ENCODE measurements at regions not wholly inside any gene's neighbourhood (a gene's known extent, or its start where the extent isn't known, plus 50 kb on each side); places are given as distances from the start of the nearest gene placed in this dataset.

- no peak for TF ChIP-seq POLR2AphosphoS5 (IDR thresholded peaks at IDR 0.05)
- TF ChIP-seq CTCF (IDR thresholded peaks at IDR 0.05): no peak
These were observed 146.2 kb upstream of the LAMA2 start for GRCh38 chr6:128736780-128737179.
